ENCODE measurements at regions not wholly inside any gene's neighbourhood (a gene's known extent, or its start where the extent isn't known, plus 50 kb on each side); places are given as distances from the start of the nearest gene placed in this dataset.

DNA sequence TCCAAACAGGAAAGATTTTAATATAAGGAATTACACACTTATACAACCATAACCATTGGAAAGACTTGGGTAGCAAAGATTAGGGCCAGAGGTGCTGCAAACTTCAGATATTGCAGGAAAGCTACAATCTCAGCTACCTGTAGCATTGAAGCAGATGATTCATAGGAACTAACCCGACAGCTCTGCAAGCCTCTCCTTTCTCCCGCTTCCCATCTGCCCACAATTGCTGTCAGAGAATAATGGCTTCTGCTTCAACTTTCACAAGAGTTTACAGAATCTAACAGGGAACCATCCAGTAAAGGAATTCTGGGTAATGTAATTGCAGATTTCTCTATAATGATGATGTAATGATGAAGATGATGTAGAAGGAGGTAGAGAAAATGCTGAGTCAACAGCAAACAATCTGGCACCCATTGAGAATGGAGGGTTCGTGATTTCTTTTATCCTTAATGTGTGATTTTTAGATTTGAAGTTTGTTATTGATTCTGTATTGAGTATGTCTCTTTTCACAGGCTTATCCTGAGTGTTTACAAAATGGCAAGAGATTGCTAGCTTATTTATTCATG is 70.8 kb upstream of the USP47 start:
- Histone ChIP-seq H3K4me1 (ENCODE audit: control insufficient read depth, insufficient read depth, low read length) (no peaks in the 10 kb centered on the region), H3K9me3 (ENCODE audit: control insufficient read depth, insufficient read depth, low read depth, low read length) (no peaks in the 10 kb centered on the region), H3K27ac (ENCODE audit: low read length) (no peak overlapping the region), H3K27me3 (ENCODE audit: control insufficient read depth, insufficient read depth, low read length) (peaks cover 31% of the 10 kb centered on the region), H3K36me3 (ENCODE audit: control insufficient read depth, insufficient read depth, low read length) (no peaks in the 10 kb centered on the region), H3K4me3 (ENCODE audit: low read depth in 2 of 2, low read length in 2 of 2) (no peak overlapping the region)
- ChIA-PET POLR2A (no interaction called here), CTCF (no interaction called here)
- no TSS peak for BruUV-seq (replicated peaks)
- in situ Hi-C loops (cut with HindIII; ENCODE audit: low pct_unique_long_range_greater_than_20kb, low sequenced_read_pairs) (no loop called here), intact Hi-C loops (cut with micrococcal nuclease; ENCODE audit: unreplicated experiment) (no loop called here)
- DNase-seq (ENCODE audit: low read depth, low spot score) (no peak), ATAC-seq (no peak)
- TF ChIP-seq CTCF (IDR thresholded peaks at IDR 0.05): no peak
- TF ChIP-seq SIN3A (IDR thresholded peaks at IDR 0.05; ENCODE audit: borderline replicate concordance, insufficient read depth, low read depth, low read length): no peak
- TF ChIP-seq REST (IDR thresholded peaks at IDR 0.05; ENCODE audit: insufficient read depth in 1 of 2, low read depth in 2 of 2, low read length in 1 of 2): no peak
- TF ChIP-seq TCF7L2 (IDR thresholded peaks at IDR 0.05; ENCODE audit: low read depth, low read length): no peak
- TF ChIP-seq POLR2AphosphoS5 (IDR thresholded peaks at IDR 0.05; ENCODE audit: low read depth, low read length): no peak

GRCh38 chr11:11770296-11770695 is 71.5 kb upstream of the USP47 start:
- in situ Hi-C loops (cut with HindIII; ENCODE audit: low pct_unique_long_range_greater_than_20kb, low sequenced_read_pairs) (no loop called here), intact Hi-C loops (cut with micrococcal nuclease; ENCODE audit: unreplicated experiment) (no loop called here)
- no peak for DNase-seq (ENCODE audit: low read depth, low spot score)
- H3K27ac ChIP-seq (ENCODE audit: low read length): no peak overlapping the region
- ChIA-PET CTCF (no interaction called here), POLR2A (no interaction called here)
- no peak overlapping the region for H3K4me3 ChIP-seq (ENCODE audit: low read depth in 2 of 2, low read length in 2 of 2)
- H3K9me3 ChIP-seq (ENCODE audit: control insufficient read depth, insufficient read depth, low read depth, low read length): no peaks in the 10 kb centered on the region
- BruUV-seq (replicated peaks): no TSS peak
- no peaks in the 10 kb centered on the region for H3K4me1 ChIP-seq (ENCODE audit: control insufficient read depth, insufficient read depth, low read length)
- TF ChIP-seq REST (IDR thresholded peaks at IDR 0.05; ENCODE audit: insufficient read depth in 1 of 2, low read depth in 2 of 2, low read length in 1 of 2): no peak
- TF ChIP-seq CTCF (IDR thresholded peaks at IDR 0.05): no peak
- no peak for TF ChIP-seq POLR2AphosphoS5 (IDR thresholded peaks at IDR 0.05; ENCODE audit: low read depth, low read length)
- no peak for TF ChIP-seq TCF7L2 (IDR thresholded peaks at IDR 0.05; ENCODE audit: low read depth, low read length)
- TF ChIP-seq SIN3A (IDR thresholded peaks at IDR 0.05; ENCODE audit: borderline replicate concordance, insufficient read depth, low read depth, low read length): no peak
- peaks cover 26% of the 10 kb centered on the region for H3K27me3 ChIP-seq (ENCODE audit: control insufficient read depth, insufficient read depth, low read length)
- no peaks in the 10 kb centered on the region for H3K36me3 ChIP-seq (ENCODE audit: control insufficient read depth, insufficient read depth, low read length)
- no peak for ATAC-seq
